ENCODE measurements at regions not wholly inside any gene's neighbourhood (a gene's known extent, or its start where the extent isn't known, plus 50 kb on each side); places are given as distances from the start of the nearest gene placed in this dataset.

DNA sequence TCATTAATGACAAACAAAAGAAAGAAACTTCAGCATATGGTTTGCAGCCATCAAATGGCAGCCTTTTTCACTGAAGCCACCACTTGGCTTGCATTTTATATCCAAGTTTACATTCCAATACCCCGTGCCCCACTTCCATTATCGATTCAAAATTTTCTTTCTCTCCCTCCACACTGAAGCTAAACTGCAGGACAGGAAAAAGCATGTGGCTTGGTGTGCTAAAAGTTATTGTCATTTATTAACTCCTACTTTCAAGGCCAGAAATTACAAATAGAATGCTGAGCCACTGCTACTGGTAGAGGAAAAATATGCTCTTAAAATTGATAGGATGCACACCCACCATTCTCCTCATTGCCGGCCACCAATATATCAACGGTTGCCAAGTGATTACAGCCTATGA, 351.6 kb upstream of the DUSP10 start:
- TF ChIP-seq, protein P1, sequence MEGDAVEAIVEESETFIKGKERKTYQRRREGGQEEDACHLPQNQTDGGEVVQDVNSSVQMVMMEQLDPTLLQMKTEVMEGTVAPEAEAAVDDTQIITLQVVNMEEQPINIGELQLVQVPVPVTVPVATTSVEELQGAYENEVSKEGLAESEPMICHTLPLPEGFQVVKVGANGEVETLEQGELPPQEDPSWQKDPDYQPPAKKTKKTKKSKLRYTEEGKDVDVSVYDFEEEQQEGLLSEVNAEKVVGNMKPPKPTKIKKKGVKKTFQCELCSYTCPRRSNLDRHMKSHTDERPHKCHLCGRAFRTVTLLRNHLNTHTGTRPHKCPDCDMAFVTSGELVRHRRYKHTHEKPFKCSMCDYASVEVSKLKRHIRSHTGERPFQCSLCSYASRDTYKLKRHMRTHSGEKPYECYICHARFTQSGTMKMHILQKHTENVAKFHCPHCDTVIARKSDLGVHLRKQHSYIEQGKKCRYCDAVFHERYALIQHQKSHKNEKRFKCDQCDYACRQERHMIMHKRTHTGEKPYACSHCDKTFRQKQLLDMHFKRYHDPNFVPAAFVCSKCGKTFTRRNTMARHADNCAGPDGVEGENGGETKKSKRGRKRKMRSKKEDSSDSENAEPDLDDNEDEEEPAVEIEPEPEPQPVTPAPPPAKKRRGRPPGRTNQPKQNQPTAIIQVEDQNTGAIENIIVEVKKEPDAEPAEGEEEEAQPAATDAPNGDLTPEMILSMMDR (conservative IDR thresholded peaks at IDR 0.05; ENCODE audit: low read depth, low read length): no peak
- no peak for TF ChIP-seq EZH2phosphoT487 (IDR thresholded peaks at IDR 0.05; ENCODE audit: borderline replicate concordance, low read length)
- TF ChIP-seq EZH2 (IDR thresholded peaks at IDR 0.05; ENCODE audit: low read length, unreplicated experiment): no peak

Data from PC-3 (cell line).